HFF-Myc (cell line): ENCODE measurements at regions not wholly inside any gene's neighbourhood (a gene's known extent, or its start where the extent isn't known, plus 50 kb on each side); places are given as distances from the start of the nearest gene placed in this dataset.
"Not testable (repeated sequence)": the region's sequence is repeated elsewhere in the genome, so short reads cannot be mapped to it uniquely, and the experiment has no call there.

ENCODE experiments used
- DNase-seq: peaks from one replicate; pipeline ENCODE4 v3.0.0-alpha.2; 2011; ENCODE audit warnings: low read depth; ENCODE audit errors: extremely low read depth
- H3K4me3 ChIP-seq: replicated peaks from 2 replicates; pipeline ENCODE4 v1.5.1; 2011; ENCODE audit warnings: low read depth, mild to moderate bottlenecking, control low read depth, low read length
- TF ChIP-seq, protein P1 (sequence below): IDR thresholded peaks from 2 replicates; pipeline ENCODE4 v1.5.1; 2012; ENCODE audit warnings: mild to moderate bottlenecking, low read depth, low read length, control low read depth; ENCODE audit errors: missing control alignments

DNA sequence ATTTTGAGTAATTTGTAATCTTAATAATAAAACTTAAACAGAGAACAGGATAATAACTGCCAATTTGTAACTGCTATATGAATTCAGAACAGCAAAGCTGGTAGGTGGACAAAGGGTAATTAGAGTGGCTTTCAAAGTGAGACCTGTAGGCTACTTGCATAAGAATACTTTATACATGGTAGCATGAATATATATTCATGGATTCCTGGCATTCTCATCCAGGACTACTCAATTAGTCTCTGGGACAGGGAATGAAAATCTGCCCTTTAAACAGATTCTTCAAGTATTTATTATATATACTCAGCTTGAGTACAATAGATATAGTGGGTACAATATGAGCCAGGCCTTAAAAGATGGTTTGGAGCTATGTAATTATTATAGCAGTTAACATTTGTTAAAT is 419.9 kb downstream of the PIK3C3 start:
- TF ChIP-seq, protein P1, sequence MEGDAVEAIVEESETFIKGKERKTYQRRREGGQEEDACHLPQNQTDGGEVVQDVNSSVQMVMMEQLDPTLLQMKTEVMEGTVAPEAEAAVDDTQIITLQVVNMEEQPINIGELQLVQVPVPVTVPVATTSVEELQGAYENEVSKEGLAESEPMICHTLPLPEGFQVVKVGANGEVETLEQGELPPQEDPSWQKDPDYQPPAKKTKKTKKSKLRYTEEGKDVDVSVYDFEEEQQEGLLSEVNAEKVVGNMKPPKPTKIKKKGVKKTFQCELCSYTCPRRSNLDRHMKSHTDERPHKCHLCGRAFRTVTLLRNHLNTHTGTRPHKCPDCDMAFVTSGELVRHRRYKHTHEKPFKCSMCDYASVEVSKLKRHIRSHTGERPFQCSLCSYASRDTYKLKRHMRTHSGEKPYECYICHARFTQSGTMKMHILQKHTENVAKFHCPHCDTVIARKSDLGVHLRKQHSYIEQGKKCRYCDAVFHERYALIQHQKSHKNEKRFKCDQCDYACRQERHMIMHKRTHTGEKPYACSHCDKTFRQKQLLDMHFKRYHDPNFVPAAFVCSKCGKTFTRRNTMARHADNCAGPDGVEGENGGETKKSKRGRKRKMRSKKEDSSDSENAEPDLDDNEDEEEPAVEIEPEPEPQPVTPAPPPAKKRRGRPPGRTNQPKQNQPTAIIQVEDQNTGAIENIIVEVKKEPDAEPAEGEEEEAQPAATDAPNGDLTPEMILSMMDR: no peak
- H3K4me3 ChIP-seq: no peak overlapping the region
- DNase-seq: no peak

DNA sequence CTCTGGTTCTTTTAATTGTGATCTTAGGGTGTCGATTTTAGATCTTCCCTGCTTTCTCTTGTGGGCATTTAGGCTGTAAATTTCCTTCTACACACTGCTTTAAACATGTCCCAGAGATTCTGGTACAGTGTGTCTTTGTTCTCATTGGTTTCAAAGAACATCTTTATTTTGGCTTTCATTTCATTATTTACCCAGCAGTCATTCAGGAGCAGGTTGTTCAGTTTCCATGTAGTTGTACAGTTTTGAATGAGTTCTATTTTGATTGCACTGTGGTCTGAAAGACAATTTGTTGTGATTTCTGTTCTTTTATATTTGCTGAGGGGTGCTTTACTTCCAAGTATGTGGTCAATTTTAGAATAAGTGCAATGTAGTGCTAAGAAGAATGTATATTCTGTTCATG is 423.8 kb downstream of the PIK3C3 start:
- H3K4me3 ChIP-seq, DNase-seq: not testable (repeated sequence)

DNA sequence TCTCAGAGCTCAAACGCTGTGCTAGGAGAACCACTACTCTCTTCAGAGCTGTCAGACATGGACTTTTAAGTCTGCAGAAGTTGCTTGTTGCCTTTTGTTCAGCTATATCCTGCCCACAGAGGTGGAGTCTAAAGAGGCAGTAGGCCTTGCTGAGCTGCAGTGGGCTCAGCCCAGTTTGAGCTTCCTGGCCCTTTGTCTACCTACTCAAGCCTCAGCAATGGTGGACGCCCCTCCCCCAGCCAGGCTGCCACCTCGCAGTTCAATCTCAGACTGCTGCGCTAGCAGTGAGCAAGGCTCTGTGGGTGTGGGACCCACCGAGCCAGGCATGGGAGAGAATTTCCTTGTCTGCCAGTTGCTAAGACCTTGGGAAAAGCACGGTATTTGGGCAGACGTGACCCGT is 426.2 kb downstream of the PIK3C3 start:
- not testable (repeated sequence) for DNase-seq, H3K4me3 ChIP-seq

DNA sequence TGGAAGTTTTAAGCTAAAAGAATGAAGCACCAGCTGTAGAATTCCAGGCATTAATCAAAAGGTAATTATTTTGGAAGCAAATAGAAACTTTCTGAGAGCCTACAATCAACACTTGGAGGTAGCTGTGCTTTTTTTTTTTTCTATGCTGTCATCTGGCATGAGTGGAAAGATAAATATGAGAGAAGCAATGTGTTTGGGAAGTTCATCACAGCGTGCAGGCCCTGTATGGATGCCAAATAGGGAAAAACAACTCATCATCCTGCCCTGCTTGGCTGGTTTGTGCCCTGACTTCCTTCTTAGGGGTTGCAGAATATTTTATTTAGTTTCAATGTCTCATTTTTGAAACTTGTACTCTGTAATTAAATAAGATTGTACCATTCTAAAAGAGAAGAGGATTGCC is 437.4 kb downstream of the PIK3C3 start:
- TF ChIP-seq, protein P1: no peak
- DNase-seq: no peak
- no peak overlapping the region for H3K4me3 ChIP-seq

DNA sequence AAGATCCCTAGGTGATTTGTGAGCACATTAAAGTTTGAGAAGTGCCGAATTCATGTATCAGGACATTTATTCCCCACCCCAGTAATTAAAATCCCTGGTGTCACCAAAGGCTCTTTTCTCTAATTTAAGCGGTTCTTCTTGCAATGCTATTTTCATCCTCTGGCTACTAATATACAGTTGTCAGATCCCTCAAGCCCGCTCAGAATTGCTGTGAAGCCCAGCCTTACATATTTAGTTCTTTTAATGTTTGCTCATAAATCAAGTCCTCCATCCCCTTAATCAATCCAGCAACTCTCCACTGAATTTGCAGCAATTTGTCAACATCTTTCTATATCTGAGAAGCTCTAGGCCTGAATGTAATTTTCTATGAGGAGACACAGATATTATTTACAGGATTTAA is 437.9 kb downstream of the PIK3C3 start:
- DNase-seq: no peak
- no peak overlapping the region for H3K4me3 ChIP-seq
- TF ChIP-seq, protein P1: no peak

DNA sequence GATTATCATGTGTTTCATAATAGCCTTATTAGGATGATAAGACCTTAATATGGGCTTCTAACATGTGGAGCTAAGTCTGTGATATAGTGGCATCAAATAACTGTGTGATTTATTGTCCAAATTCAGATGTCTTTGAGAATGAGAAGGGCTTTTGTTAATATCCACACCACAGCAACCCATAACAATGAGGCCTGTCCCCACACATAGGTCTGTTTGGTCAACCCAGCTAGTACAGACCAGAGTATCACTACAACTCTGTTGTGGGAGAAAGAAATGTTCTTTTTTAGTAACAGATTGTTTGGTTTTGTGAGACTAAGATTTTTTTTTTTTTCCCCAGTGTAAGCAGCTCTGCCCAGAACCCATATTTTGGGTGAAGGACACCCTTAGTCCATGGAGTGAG is 439.2 kb downstream of the PIK3C3 start:
- DNase-seq: no peak
- H3K4me3 ChIP-seq: no peak overlapping the region
- TF ChIP-seq, protein P1: no peak

DNA sequence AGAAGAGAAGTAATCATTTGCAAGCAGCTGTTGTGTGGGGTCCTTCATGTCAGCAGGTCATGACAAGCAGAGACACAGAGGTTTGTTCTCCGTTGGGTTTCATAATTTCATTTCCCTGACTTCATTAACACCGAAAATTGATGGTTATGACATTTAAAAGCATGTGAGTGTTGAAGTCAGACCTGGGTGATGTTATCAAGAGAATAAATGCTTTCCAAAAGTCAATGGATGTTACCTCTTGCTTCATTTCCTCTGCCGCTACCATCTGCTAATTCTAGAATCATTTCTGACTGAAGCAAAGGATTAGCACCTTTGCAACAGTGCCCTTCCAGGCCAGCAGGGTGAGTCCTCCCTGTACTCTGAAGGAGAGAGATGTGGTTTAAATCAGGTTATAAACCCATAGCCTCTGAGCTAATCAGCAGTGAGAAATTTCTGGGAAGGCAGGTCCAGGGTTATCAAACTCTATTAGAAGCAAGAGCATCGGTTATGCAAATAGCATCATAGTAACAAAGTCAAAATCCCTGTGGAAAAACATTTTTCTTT is 446.2 kb downstream of the PIK3C3 start:
- H3K4me3 ChIP-seq: no peak overlapping the region
- DNase-seq: no peak
- TF ChIP-seq, protein P1: no peak

DNA sequence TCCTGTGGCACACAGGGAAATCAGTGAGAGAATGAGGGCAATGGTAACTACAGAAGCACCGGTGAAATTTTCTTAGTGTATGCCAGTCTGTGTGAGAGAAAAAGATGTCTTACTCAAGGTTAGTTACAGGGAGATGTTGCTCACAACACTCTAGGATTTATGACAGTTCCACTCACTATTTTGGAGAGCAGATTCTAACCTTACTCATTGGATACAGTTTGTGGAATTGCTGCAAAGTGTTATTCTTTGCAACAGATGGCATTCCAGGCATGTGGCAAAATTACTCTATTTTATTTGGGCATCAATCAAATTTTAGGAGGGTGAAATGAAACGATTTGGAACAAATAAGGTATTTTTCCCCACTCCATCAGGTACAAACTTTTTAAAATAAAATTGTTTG is 449.1 kb downstream of the PIK3C3 start:
- H3K4me3 ChIP-seq: no peak overlapping the region
- TF ChIP-seq, protein P1: no peak
- no peak for DNase-seq
